T-helper 2 cell treated with Interferon-gamma antibody and Interleukin-4, amounts not matched to agents 5 μg/mL and 100 μg/mL, for 36 hours (primary cell): ENCODE measurements at regions not wholly inside any gene's neighbourhood (a gene's known extent, or its start where the extent isn't known, plus 50 kb on each side); places are given as distances from the start of the nearest gene placed in this dataset.
"Not testable (repeated sequence)": the region's sequence is repeated elsewhere in the genome, so short reads cannot be mapped to it uniquely, and the experiment has no call there.

Experiments used
- DNase-seq: peaks from one replicate; pipeline ENCODE4 v3.0.0; 2021; ENCODE audit warnings: low spot score
- H3K27ac Mint-ChIP-seq: one replicate; pipeline ENCODE4 v1.8.0; 2021; ENCODE audit warnings: mild to moderate bottlenecking, mixed read lengths
- H3K27me3 Mint-ChIP-seq: one replicate; pipeline ENCODE4 v1.8.0; 2021; ENCODE audit warnings: low read depth, mixed read lengths
- H3K36me3 Mint-ChIP-seq: one replicate; pipeline ENCODE4 v1.8.0; 2021; ENCODE audit warnings: low read depth, mixed read lengths
- H3K4me1 Mint-ChIP-seq: one replicate; pipeline ENCODE4 v1.8.0; 2021; ENCODE audit warnings: low read depth, mixed read lengths
- H3K4me3 Mint-ChIP-seq: one replicate; pipeline ENCODE4 v1.8.0; 2022; ENCODE audit warnings: mild to moderate bottlenecking, moderate library complexity, mixed read lengths
- H3K9me3 Mint-ChIP-seq: one replicate; pipeline ENCODE4 v1.8.0; 2021; ENCODE audit warnings: mixed read lengths

DNA sequence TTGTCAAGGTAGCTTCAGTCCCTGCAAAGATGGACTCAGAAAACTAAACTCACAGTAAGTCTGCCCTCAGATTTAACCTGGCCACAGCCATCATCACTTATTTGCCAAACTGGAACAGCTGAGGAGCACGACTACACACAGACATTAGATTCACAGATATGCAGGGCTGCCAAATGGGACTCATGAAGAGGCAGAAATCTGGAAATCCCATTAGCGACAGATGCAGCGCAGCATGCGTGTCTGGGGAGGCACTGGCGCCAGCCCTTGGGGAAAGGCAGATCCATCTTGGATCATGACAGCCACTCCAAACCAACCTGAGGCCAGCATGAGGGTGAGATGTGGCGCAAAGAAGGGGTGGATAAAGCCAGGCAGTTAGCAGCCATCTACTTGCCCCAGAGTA, 160.7 kb upstream of the TSC22D2 start:
- Mint-ChIP-seq H3K27ac (no peak overlapping the region), H3K9me3 (no peaks in the 10 kb centered on the region), H3K36me3 (no peaks in the 10 kb centered on the region), H3K4me3 (no peak overlapping the region), H3K4me1 (no peaks in the 10 kb centered on the region), H3K27me3 (peaks cover 38% of the 10 kb centered on the region)
- no peak for DNase-seq

- no peak for DNase-seq
- no peak overlapping the region for H3K27ac Mint-ChIP-seq
- no peaks in the 10 kb centered on the region for H3K36me3 Mint-ChIP-seq
- no peaks in the 10 kb centered on the region for H3K9me3 Mint-ChIP-seq
- H3K27me3 Mint-ChIP-seq = peaks cover 31% of the 10 kb centered on the region
- no peaks in the 10 kb centered on the region for H3K4me1 Mint-ChIP-seq
- H3K4me3 Mint-ChIP-seq = no peak overlapping the region
These were observed 164.6 kb upstream of the TSC22D2 start for GRCh38 chr3:150243466-150243865.

- no peaks in the 10 kb centered on the region for H3K9me3 Mint-ChIP-seq
- no peak overlapping the region for H3K4me3 Mint-ChIP-seq
- no peaks in the 10 kb centered on the region for H3K4me1 Mint-ChIP-seq
- H3K27me3 Mint-ChIP-seq = peaks cover 28% of the 10 kb centered on the region
- no peaks in the 10 kb centered on the region for H3K36me3 Mint-ChIP-seq
- no peak overlapping the region for H3K27ac Mint-ChIP-seq
- no peak for DNase-seq
These were observed 165.7 kb upstream of the TSC22D2 start for GRCh38 chr3:150242220-150242936.

- Mint-ChIP-seq H3K27ac (no peak overlapping the region), H3K4me3 (no peak overlapping the region), H3K4me1 (no peaks in the 10 kb centered on the region), H3K27me3 (peaks cover 21% of the 10 kb centered on the region), H3K36me3 (no peaks in the 10 kb centered on the region), H3K9me3 (no peaks in the 10 kb centered on the region)
- DNase-seq = no peak
These were observed 167.2 kb upstream of the TSC22D2 start for GRCh38 chr3:150240891-150241290.

- H3K4me3 Mint-ChIP-seq = no peak overlapping the region
- no peaks in the 10 kb centered on the region for H3K4me1 Mint-ChIP-seq
- H3K9me3 Mint-ChIP-seq = no peaks in the 10 kb centered on the region
- H3K27me3 Mint-ChIP-seq = peaks cover 19% of the 10 kb centered on the region
- DNase-seq = no peak
- no peak overlapping the region for H3K27ac Mint-ChIP-seq
- H3K36me3 Mint-ChIP-seq = no peaks in the 10 kb centered on the region
These were observed 168.3 kb upstream of the TSC22D2 start for GRCh38 chr3:150239766-150240165.

DNA sequence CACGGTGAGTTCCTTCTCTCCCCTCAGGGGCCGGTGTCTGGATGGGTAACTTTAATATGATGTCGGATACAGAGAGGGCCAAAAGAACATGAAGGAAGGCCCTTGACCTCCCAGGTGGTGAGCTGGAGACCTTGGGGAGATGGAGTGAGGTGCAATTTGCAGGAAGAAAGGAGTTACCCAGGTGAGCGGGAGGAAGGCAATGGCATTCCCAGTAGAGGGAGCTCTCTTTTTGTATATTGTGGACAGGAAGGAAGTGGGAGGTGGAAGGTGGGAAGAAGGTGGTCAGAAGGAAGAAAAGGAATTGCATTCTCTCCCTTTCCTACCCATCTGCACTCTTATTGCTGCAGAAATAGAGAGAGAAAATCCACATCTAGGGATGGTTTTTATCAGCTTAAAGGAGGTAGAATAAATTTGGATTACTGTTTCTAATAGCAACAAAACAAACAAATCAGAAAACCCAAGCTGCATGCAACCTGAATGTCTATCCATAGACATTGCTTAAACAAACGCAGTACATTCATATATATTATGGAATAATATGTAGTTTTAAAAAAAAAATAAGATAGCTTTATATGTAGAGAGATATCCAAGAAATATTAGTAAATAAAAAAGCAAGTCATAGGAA, 169.0 kb upstream of the TSC22D2 start:
- no peak for DNase-seq
- H3K27me3 Mint-ChIP-seq = peaks cover 15% of the 10 kb centered on the region
- no peaks in the 10 kb centered on the region for H3K9me3 Mint-ChIP-seq
- H3K4me1 Mint-ChIP-seq = no peaks in the 10 kb centered on the region
- H3K27ac Mint-ChIP-seq = no peak overlapping the region
- H3K4me3 Mint-ChIP-seq = no peak overlapping the region
- H3K36me3 Mint-ChIP-seq = no peaks in the 10 kb centered on the region

DNA sequence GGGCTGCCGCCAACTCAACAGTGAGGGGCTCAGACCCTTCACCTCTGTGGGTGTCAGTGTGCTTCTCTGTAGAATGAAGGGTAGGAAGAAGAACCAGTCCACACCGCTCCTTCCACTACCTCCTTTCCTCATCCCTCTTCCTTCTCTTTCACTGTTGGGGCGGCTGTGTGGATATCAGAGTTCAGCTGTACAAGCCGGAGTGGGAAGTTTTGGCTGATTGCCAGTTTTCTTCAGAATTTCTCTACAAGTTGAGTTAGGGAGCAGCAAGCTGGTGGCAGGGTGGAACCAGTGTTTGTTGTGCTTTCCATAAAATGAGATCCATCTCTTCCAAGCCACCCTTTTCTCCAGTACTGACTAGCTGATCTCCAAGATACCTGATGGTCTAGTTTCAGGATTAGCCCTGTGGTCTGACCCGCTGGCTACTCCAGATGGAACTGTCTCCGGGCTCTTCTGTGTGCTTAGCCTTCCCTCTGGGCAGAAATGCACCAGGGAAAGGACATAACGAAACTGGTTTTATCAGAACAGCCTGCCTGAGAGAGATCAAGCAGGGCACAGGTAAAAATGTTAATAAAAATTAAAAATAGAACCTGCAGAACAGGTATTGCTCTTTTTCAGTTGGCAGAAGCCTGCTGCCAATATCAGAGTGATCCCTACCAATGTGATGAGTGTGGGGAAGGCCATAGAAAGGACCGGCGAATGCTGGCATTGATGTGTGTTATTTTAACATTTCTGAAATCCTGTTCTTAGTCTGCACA, 169.9 kb upstream of the TSC22D2 start:
- Mint-ChIP-seq H3K27ac (no peak overlapping the region), H3K4me1 (no peaks in the 10 kb centered on the region), H3K4me3 (no peak overlapping the region), H3K9me3 (no peaks in the 10 kb centered on the region), H3K36me3 (no peaks in the 10 kb centered on the region), H3K27me3 (peaks cover 7% of the 10 kb centered on the region)
- DNase-seq = no peak

DNA sequence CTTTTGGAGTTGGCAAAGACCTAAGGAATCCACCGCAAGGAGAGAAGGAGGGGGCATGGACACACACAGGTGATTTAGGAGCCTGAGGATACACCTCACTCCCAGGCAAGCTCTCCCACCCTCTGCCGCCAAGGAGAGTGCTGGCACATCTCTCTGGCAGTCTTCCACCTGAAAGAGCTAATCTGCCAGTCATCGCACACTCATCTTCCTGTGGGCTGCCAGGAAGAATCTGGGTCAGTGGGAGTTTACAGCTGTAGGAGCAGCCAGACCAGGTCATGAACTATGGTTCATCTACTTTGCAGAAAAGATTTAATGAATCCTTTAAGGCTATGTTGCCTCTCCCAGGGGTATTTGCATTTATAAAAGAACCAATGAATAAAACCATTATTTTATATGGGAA, 170.6 kb upstream of the TSC22D2 start:
- H3K4me3 Mint-ChIP-seq = no peak overlapping the region
- no peaks in the 10 kb centered on the region for H3K4me1 Mint-ChIP-seq
- no peak overlapping the region for H3K27ac Mint-ChIP-seq
- no peaks in the 10 kb centered on the region for H3K36me3 Mint-ChIP-seq
- no peaks in the 10 kb centered on the region for H3K9me3 Mint-ChIP-seq
- H3K27me3 Mint-ChIP-seq = peaks cover 7% of the 10 kb centered on the region
- no peak for DNase-seq

GRCh38 chr3:150236316-150237082, 171.6 kb upstream of the TSC22D2 start:
- H3K36me3 Mint-ChIP-seq = no peaks in the 10 kb centered on the region
- H3K9me3 Mint-ChIP-seq = no peaks in the 10 kb centered on the region
- H3K4me3 Mint-ChIP-seq = no peak overlapping the region
- no peaks in the 10 kb centered on the region for H3K4me1 Mint-ChIP-seq
- peaks cover 7% of the 10 kb centered on the region for H3K27me3 Mint-ChIP-seq
- no peak for DNase-seq
- H3K27ac Mint-ChIP-seq = no peak overlapping the region

- Mint-ChIP-seq H3K9me3 (no peaks in the 10 kb centered on the region), H3K4me3 (no peak overlapping the region), H3K4me1 (no peaks in the 10 kb centered on the region), H3K27ac (no peak overlapping the region), H3K27me3 (peaks cover 6% of the 10 kb centered on the region), H3K36me3 (no peaks in the 10 kb centered on the region)
- DNase-seq = no peak
These were observed 172.3 kb upstream of the TSC22D2 start for GRCh38 chr3:150235799-150236198.

- H3K9me3 Mint-ChIP-seq = no peaks in the 10 kb centered on the region
- H3K4me3 Mint-ChIP-seq = no peak overlapping the region
- H3K36me3 Mint-ChIP-seq = no peaks in the 10 kb centered on the region
- DNase-seq = no peak
- H3K27ac Mint-ChIP-seq = no peak overlapping the region
- H3K4me1 Mint-ChIP-seq = no peaks in the 10 kb centered on the region
- peaks cover 9% of the 10 kb centered on the region for H3K27me3 Mint-ChIP-seq
These were observed 175.1 kb upstream of the TSC22D2 start for GRCh38 chr3:150232992-150233451.

DNA sequence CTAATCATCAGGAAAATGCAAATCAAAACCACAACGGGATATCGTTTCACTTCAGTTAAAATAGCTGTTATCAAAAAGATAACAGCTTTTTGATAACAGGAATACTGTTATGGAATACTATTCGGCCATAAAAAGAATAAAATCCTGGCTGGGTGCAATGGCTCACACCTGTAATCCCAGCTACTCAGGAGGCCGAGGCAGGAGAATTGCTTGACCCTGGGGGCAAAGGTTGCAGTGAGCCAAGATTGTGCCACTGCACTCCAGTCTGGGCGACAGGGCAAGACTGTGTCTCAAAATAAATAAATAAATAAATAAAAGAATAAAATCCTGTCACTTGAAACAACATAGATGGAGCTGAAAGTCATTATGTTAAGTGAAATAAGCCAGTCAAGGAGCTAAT, 178.1 kb upstream of the TSC22D2 start:
- Mint-ChIP-seq H3K36me3 (no peaks in the 10 kb centered on the region), H3K4me1 (no peaks in the 10 kb centered on the region), H3K27me3 (peaks cover 16% of the 10 kb centered on the region), H3K9me3 (no peaks in the 10 kb centered on the region), H3K27ac (no peak overlapping the region), H3K4me3 (no peak overlapping the region)
- DNase-seq = no peak

DNA sequence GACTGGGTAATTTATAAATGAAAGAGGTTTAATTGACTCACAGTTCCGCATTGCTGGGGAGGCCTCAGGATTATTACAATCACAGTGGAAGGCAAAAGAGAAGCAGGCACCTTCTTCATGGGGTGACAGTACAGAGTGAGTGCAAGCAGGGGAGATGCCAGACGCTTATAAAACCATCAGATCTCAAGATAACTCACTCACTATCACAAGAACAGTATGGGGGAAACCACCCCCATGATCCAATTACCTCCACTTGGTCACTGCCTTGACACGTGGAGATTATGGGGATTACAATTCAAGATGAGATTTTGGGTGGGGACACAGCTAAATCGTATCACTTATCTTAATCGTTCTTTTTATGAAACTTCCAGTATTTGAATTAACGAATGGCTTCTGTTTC, 179.5 kb upstream of the TSC22D2 start:
- H3K4me3 Mint-ChIP-seq, DNase-seq, H3K36me3 Mint-ChIP-seq, H3K4me1 Mint-ChIP-seq, H3K9me3 Mint-ChIP-seq, H3K27ac Mint-ChIP-seq: not testable (repeated sequence)
- H3K27me3 Mint-ChIP-seq = peaks cover 27% of the 10 kb centered on the region

GRCh38 chr3:150227839-150228238, 180.3 kb upstream of the TSC22D2 start:
- Mint-ChIP-seq H3K36me3 (no peaks in the 10 kb centered on the region), H3K4me1 (no peaks in the 10 kb centered on the region), H3K9me3 (no peaks in the 10 kb centered on the region), H3K27me3 (peaks cover 31% of the 10 kb centered on the region), H3K27ac (no peak overlapping the region), H3K4me3 (no peak overlapping the region)
- DNase-seq = peak; percentile 6
